Cardiac fibroblast (primary cell): ENCODE measurements at regions not wholly inside any gene's neighbourhood (a gene's known extent, or its start where the extent isn't known, plus 50 kb on each side); places are given as distances from the start of the nearest gene placed in this dataset.
A peak's percentile ranks its signal among the peaks of the same experiment; 100 is the strongest.

Source experiments
- DNase-seq, 2 donors: peaks; one replicate each; pipeline versions ENCODE4 v3.0.0 to v3.0.0-alpha.2; 2010; ENCODE audit warnings: low read depth in 2 of 2
- H3K4me3 ChIP-seq, 2 donors: replicated peaks in 1 of 2; 1 replicate in 1 of 2; 2 replicates in 1 of 2; pipeline ENCODE4 v1.5.1; 2011; ENCODE audit warnings: low read depth in 2 of 2, low read length in 2 of 2, mild to moderate bottlenecking in 2 of 2, moderate library complexity in 1 of 2
- CTCF ChIP-seq: IDR thresholded peaks from one replicate; pipeline ENCODE4 v1.5.1; 2011; ENCODE audit warnings: low read depth, mild to moderate bottlenecking, low read length, inconsistent platforms

- DNase-seq: peak in 1 of 2 donors; percentile 6
- H3K4me3 ChIP-seq: no peak overlapping the region
- no peak for TF ChIP-seq CTCF
Observed at GRCh38 chr2:163465440-163465839, 270.4 kb downstream of the FIGN start.

- no peak for DNase-seq
- no peak for TF ChIP-seq CTCF
- H3K4me3 ChIP-seq: no peak overlapping the region
Observed at GRCh38 chr2:163463411-163463810, 272.4 kb downstream of the FIGN start.

- no peak for TF ChIP-seq CTCF
Observed at GRCh38 chr2:163462993-163463392, 272.8 kb downstream of the FIGN start.

DNA sequence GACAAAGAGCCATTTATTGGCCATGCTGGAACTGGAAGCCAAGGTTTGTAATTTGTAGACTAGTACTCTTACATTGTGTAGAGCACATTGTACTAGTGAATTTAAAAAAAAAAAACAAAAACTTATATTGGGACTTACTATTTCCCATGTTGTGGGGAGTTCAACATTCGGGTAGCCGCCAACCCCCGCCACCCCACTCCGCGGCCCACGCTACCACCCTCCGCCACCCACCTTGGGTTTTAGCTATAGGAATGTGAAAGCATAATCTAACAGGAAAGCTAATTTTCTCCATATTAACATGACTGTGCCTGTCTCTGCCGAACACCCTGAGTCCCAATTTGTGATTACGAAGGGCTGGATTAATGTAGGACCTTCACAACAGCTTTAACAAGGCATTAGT, 275.8 kb downstream of the FIGN start:
- no peak for TF ChIP-seq CTCF

More at GRCh38 chr2:163462993-163463392, 272.8 kb downstream of the FIGN start:
- no peak overlapping the region for H3K4me3 ChIP-seq
- DNase-seq: no peak

DNA sequence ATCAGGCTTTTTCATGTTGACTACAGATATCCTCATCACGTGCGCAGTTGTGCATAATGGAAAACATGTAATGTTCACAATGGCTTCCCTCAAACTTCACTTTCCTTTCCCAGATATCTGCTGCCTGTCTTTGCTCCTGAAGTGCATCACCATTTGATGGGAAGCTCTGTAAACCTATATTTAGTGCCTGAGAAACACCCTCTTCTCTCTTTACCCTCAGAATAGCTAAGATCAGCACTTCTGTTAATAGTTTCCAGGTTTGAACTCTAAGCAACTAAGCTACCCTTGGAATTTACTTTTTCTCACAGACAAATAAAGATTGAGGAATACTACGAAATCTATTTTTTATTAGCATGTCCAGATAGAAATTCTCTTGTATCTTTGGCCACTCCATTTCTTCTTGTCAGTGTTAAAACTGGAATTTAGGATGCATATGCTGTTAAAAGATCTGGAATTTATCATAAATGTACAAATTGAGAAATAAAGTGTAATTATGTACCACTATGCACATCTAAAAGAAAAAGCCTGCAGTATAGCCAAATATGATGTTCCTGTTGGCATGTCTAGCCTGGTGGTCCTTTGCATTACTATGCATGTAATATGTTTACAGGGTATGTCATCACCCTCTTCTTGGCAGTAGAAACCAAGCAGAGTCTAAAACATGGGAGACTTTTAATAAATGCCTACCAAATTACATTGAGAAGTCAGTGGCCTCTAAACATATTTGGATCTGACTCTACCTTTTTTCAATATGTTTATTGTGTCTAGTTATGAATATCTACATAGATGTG, 278.7 kb downstream of the FIGN start:
- no peak overlapping the region for H3K4me3 ChIP-seq
- DNase-seq: no peak
- TF ChIP-seq CTCF: no peak

More for the DNA sequence above, 275.8 kb downstream of the FIGN start:
- DNase-seq: no peak
- no peak overlapping the region for H3K4me3 ChIP-seq

- no peak for TF ChIP-seq CTCF
Observed at GRCh38 chr2:163455815-163456214, 280.0 kb downstream of the FIGN start.

More at GRCh38 chr2:163455815-163456214, 280.0 kb downstream of the FIGN start:
- no peak overlapping the region for H3K4me3 ChIP-seq
- DNase-seq: no peak
